PC-9 (cell line): ENCODE measurements at regions not wholly inside any gene's neighbourhood (a gene's known extent, or its start where the extent isn't known, plus 50 kb on each side); places are given as distances from the start of the nearest gene placed in this dataset.

Source experiments
- EZH2 ChIP-seq: fragments of 200-600 bp; sonication (generic); IDR thresholded peaks from 2 replicates; pipeline ENCODE4 v1.8.0; 2017; ENCODE audit warnings: antibody characterized with exemption, low read depth
- TF ChIP-seq, protein P1 (sequence below): fragments of 200-600 bp; sonication (generic); conservative IDR thresholded peaks from 2 replicates; pipeline ENCODE4 v1.6.1; 2017; ENCODE audit warnings: mixed run types, antibody characterized with exemption, mild to moderate bottlenecking, moderate library complexity

- TF ChIP-seq, protein P1, sequence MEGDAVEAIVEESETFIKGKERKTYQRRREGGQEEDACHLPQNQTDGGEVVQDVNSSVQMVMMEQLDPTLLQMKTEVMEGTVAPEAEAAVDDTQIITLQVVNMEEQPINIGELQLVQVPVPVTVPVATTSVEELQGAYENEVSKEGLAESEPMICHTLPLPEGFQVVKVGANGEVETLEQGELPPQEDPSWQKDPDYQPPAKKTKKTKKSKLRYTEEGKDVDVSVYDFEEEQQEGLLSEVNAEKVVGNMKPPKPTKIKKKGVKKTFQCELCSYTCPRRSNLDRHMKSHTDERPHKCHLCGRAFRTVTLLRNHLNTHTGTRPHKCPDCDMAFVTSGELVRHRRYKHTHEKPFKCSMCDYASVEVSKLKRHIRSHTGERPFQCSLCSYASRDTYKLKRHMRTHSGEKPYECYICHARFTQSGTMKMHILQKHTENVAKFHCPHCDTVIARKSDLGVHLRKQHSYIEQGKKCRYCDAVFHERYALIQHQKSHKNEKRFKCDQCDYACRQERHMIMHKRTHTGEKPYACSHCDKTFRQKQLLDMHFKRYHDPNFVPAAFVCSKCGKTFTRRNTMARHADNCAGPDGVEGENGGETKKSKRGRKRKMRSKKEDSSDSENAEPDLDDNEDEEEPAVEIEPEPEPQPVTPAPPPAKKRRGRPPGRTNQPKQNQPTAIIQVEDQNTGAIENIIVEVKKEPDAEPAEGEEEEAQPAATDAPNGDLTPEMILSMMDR, result no peak
- TF ChIP-seq EZH2, result no peak
These were observed 220.6 kb upstream of the UFL1 start for GRCh38 chr6:96301023-96301422.
